ENCODE measurements at regions not wholly inside any gene's neighbourhood (a gene's known extent, or its start where the extent isn't known, plus 50 kb on each side); places are given as distances from the start of the nearest gene placed in this dataset.
"Not testable (repeated sequence)": the region's sequence is repeated elsewhere in the genome, so short reads cannot be mapped to it uniquely, and the experiment has no call there.

- not testable (repeated sequence) for DNase-seq
These were observed 128.8 kb downstream of the ARRDC4 start for GRCh38 chr15:98089352-98089751.

GRCh38 chr15:98097986-98098385, 137.5 kb downstream of the ARRDC4 start:
- DNase-seq, result not testable (repeated sequence)

GRCh38 chr15:98100606-98101005, 140.1 kb downstream of the ARRDC4 start:
- DNase-seq, result peak; percentile 54

GRCh38 chr15:98103570-98103969, 143.1 kb downstream of the ARRDC4 start:
- no peak for DNase-seq

GRCh38 chr15:98104386-98105151, 144.1 kb downstream of the ARRDC4 start:
- DNase-seq, result not testable (repeated sequence)

- DNase-seq, result peak; percentile 86
These were observed 146.2 kb downstream of the ARRDC4 start for GRCh38 chr15:98106615-98107194.

GRCh38 chr15:98111806-98112205, 151.3 kb downstream of the ARRDC4 start:
- no peak for DNase-seq

- DNase-seq, result no peak
These were observed 152.8 kb downstream of the ARRDC4 start for GRCh38 chr15:98113327-98113726.

- DNase-seq, result no peak
These were observed 160.1 kb downstream of the ARRDC4 start for GRCh38 chr15:98120561-98120960.

- DNase-seq, result no peak
These were observed 161.0 kb downstream of the ARRDC4 start for GRCh38 chr15:98121536-98121935.

GRCh38 chr15:98121957-98122356, 161.5 kb downstream of the ARRDC4 start:
- no peak for DNase-seq

- no peak for DNase-seq
These were observed 162.8 kb downstream of the ARRDC4 start for GRCh38 chr15:98123297-98123696.

- no peak for DNase-seq
These were observed 163.3 kb downstream of the ARRDC4 start for GRCh38 chr15:98123834-98124233.

GRCh38 chr15:98124581-98124980, 164.1 kb downstream of the ARRDC4 start:
- no peak for DNase-seq

GRCh38 chr15:98126326-98127085, 166.0 kb downstream of the ARRDC4 start:
- no peak for DNase-seq

- no peak for DNase-seq
These were observed 167.1 kb downstream of the ARRDC4 start for GRCh38 chr15:98127586-98127985.

GRCh38 chr15:98131924-98132323, 171.4 kb downstream of the ARRDC4 start:
- no peak for DNase-seq

GRCh38 chr15:98134905-98135304, 174.4 kb downstream of the ARRDC4 start:
- DNase-seq, result no peak

- no peak for DNase-seq
These were observed 178.4 kb downstream of the ARRDC4 start for GRCh38 chr15:98138910-98139309.

GRCh38 chr15:98139337-98139736, 178.8 kb downstream of the ARRDC4 start:
- no peak for DNase-seq

- peak; percentile 8 for DNase-seq
These were observed 182.1 kb downstream of the ARRDC4 start for GRCh38 chr15:98142572-98142971.

GRCh38 chr15:98143116-98143515, 182.6 kb downstream of the ARRDC4 start:
- no peak for DNase-seq

GRCh38 chr15:98144388-98144787, 183.9 kb downstream of the ARRDC4 start:
- no peak for DNase-seq
